Loucy (cell line): ENCODE measurements at regions not wholly inside any gene's neighbourhood (a gene's known extent, or its start where the extent isn't known, plus 50 kb on each side); places are given as distances from the start of the nearest gene placed in this dataset.

Source experiments
- H2AFZ ChIP-seq: fragments of 200-600 bp; sonication (generic); 2 replicates; pipeline ENCODE4 v1.6.0; 2016; ENCODE audit warnings: antibody characterized with exemption, mild to moderate bottlenecking, low read length, moderate library complexity
- H3F3A ChIP-seq: fragments of 200-600 bp; 2 replicates; pipeline ENCODE4 v1.6.0; 2016; ENCODE audit warnings: antibody characterized with exemption, low read depth, mild to moderate bottlenecking
- H3K27me3 ChIP-seq: fragments of 200-600 bp; sonication (generic); 2 replicates; pipeline ENCODE4 v1.6.1; 2014; ENCODE audit warnings: low read length, mild to moderate bottlenecking; ENCODE audit not compliant: insufficient read depth, poor library complexity, severe bottlenecking
- H3K36me3 ChIP-seq: fragments of 200-600 bp; sonication (generic); 2 replicates; pipeline ENCODE4 v1.6.1; 2016; ENCODE audit warnings: low read length; ENCODE audit not compliant: insufficient read depth
- H3K4me1 ChIP-seq: fragments of 200-600 bp; sonication (generic); 2 replicates; pipeline ENCODE4 v1.5.1; 2014; ENCODE audit warnings: low read length, mild to moderate bottlenecking; ENCODE audit not compliant: insufficient read depth, poor library complexity, severe bottlenecking
- H3K4me2 ChIP-seq: fragments of 200-600 bp; sonication (generic); 2 replicates; pipeline ENCODE4 v1.6.0; 2014; ENCODE audit warnings: antibody characterized with exemption, low read length, low read depth, mild to moderate bottlenecking; ENCODE audit not compliant: poor library complexity, severe bottlenecking
- H3K4me3 ChIP-seq: fragments of 200-600 bp; sonication (generic); 2 replicates; pipeline ENCODE4 v1.5.1; 2014; ENCODE audit warnings: low read length, mild to moderate bottlenecking, mixed read lengths; ENCODE audit not compliant: poor library complexity, severe bottlenecking
- H3K79me2 ChIP-seq: fragments of 200-600 bp; sonication (generic); 2 replicates; pipeline ENCODE4 v1.6.1; 2014; ENCODE audit warnings: low read length; ENCODE audit not compliant: insufficient read depth
- H3K9ac ChIP-seq: fragments of 200-600 bp; sonication (generic); 2 replicates; pipeline ENCODE4 v1.6.0; 2014; ENCODE audit warnings: mild to moderate bottlenecking, low read depth, low read length, moderate library complexity; ENCODE audit not compliant: poor library complexity, severe bottlenecking
- H3K9me2 ChIP-seq: fragments of 200-600 bp; sonication (generic); replicated peaks from 2 replicates; pipeline ENCODE4 v1.6.1; 2016; ENCODE audit warnings: low read depth, low read length, mixed read lengths
- H3K9me3 ChIP-seq: fragments of 200-600 bp; sonication (generic); 2 replicates; pipeline ENCODE4 v1.6.1; 2014; ENCODE audit warnings: mild to moderate bottlenecking, antibody characterized with exemption, low read length, low read depth; ENCODE audit not compliant: insufficient read depth
- H4K20me1 ChIP-seq: fragments of 200-600 bp; sonication (generic); 2 replicates; pipeline ENCODE4 v1.6.0; 2014; ENCODE audit warnings: antibody characterized with exemption, low read length, mild to moderate bottlenecking; ENCODE audit not compliant: insufficient read depth, poor library complexity, severe bottlenecking
- CTCF ChIP-seq: fragments of 200-600 bp; sonication (generic); conservative IDR thresholded peaks from 2 replicates; pipeline ENCODE4 v1.5.1; 2014; ENCODE audit warnings: mild to moderate bottlenecking, antibody characterized with exemption, low read length
- EZH2phosphoT487 ChIP-seq: fragments of 200-600 bp; IDR thresholded peaks from 2 replicates; pipeline ENCODE4 v1.6.1; 2018; ENCODE audit warnings: antibody characterized with exemption, mild to moderate bottlenecking, moderate library complexity, borderline replicate concordance

DNA sequence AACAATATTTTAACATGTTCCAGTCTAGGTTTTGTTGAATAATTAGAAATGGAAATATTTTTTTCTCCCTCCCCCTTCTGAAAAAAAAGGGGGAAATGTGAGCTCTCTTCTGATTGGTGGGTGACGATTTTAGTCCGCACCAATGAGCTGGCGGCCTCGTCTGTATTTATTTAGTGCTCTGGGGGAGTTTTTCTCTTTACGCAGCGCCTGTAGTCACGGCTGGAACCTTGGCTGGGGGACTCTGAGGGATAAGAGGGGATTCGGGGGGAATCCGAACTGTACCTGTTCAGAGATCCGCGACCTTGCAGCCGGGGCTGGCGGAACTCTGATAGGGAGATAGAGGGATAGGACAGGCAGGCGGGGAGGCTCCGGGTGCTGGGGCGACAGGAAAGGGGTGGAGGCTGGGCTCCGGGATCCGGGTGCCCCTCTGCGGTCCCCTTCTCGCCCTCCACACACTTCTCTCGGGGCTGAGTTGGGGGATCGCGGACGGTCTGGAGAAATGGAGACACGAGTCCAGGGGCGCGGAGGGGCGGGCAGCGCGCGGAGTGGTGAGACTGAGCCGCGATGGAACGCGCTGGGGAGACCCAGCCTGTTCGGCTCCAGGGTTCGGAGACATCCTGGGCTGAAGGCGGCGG lies 99.7 kb upstream of the HSD17B12 start:
- no peaks in the 10 kb centered on the region for H3K27me3 ChIP-seq
- no peak overlapping the region for H3K4me2 ChIP-seq
- H3K79me2 ChIP-seq = no peaks in the 10 kb centered on the region
- H3K36me3 ChIP-seq = no peaks in the 10 kb centered on the region
- no peaks in the 10 kb centered on the region for H3K9me3 ChIP-seq
- no peaks in the 10 kb centered on the region for H3K4me1 ChIP-seq
- TF ChIP-seq CTCF (no peak), EZH2phosphoT487 (no peak)
- H3F3A ChIP-seq = no peaks in the 10 kb centered on the region
- no peak overlapping the region for H2AFZ ChIP-seq
- H3K9ac ChIP-seq = no peak overlapping the region
- no peaks in the 10 kb centered on the region for H4K20me1 ChIP-seq
- H3K9me2 ChIP-seq = no peaks in the 10 kb centered on the region
- no peak overlapping the region for H3K4me3 ChIP-seq

DNA sequence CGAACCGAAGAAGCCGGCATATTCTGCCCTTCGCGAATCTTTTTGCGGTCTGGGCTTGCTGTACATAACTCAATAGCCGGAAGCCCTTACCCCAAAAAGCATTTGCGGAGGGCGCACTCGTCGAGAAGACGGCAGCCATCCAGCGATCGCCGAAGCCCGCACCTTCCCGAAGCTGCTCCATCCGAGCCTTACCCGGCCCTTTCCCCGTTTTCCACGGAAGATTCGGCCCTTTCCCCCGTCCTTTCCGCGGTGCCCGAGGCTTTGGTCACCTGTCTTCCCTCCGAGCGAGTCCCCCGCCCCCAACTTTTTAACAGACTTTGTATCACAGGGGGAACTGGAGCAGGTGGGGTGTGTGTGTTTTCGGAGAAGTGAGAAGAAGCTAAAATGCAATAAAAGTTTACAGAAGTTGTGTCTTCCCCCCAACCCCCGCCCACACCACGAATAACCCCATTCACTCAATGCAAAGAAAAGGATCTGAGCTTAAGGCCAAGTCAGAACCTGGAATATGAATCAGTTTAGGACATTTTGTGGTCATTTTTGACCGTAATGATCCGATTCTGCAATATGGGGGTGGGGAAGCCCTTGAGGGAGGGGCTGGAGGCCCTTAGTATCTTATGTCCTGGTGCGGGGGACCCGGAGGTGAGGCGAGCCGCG lies 99.0 kb upstream of the HSD17B12 start:
- Histone ChIP-seq H3K79me2 (no peaks in the 10 kb centered on the region), H3K4me2 (no peak overlapping the region), H3K4me1 (no peaks in the 10 kb centered on the region), H3F3A (no peaks in the 10 kb centered on the region), H3K4me3 (no peak overlapping the region), H3K9me3 (no peaks in the 10 kb centered on the region), H3K9me2 (no peaks in the 10 kb centered on the region), H3K36me3 (no peaks in the 10 kb centered on the region), H2AFZ (no peak overlapping the region), H3K9ac (no peak overlapping the region), H4K20me1 (no peaks in the 10 kb centered on the region), H3K27me3 (no peaks in the 10 kb centered on the region)
- no peak for TF ChIP-seq EZH2phosphoT487
- TF ChIP-seq CTCF = no peak

GRCh38 chr11:43582024-43582862 lies 98.3 kb upstream of the HSD17B12 start:
- Histone ChIP-seq H3F3A (no peaks in the 10 kb centered on the region), H3K27me3 (no peaks in the 10 kb centered on the region), H3K4me1 (no peaks in the 10 kb centered on the region), H3K4me3 (no peak overlapping the region), H3K36me3 (no peaks in the 10 kb centered on the region), H3K9me3 (no peaks in the 10 kb centered on the region), H3K79me2 (no peaks in the 10 kb centered on the region), H3K4me2 (no peak overlapping the region), H4K20me1 (no peaks in the 10 kb centered on the region), H3K9ac (no peak overlapping the region), H2AFZ (no peak overlapping the region), H3K9me2 (no peaks in the 10 kb centered on the region)
- TF ChIP-seq CTCF = no peak
- TF ChIP-seq EZH2phosphoT487 = no peak
